OCI-LY7 (cell line): ENCODE measurements at regions not wholly inside any gene's neighbourhood (a gene's known extent, or its start where the extent isn't known, plus 50 kb on each side); places are given as distances from the start of the nearest gene placed in this dataset.

Source experiments
- BruUV-seq: library from RNA; stranded (reverse); fragments of 400-500 nt; replicated peaks from 2 replicates; lab custom pipeline; 2021; lab: Mats Ljungman, UMichigan
- CTCF ChIA-PET: fragments of 300-600 bp; sonication (Branson Sonifier 250); formaldehyde crosslinking; loops from one replicate; lab custom pipeline; 2022; ENCODE audit warnings: antibody characterized with exemption; ENCODE audit not compliant: unreplicated experiment; lab: Charles Lee
- POLR2A ChIA-PET: fragments of 300-600 bp; sonication (Branson Sonifier 250); formaldehyde crosslinking; loops from one replicate; lab custom pipeline; 2022; ENCODE audit warnings: antibody characterized with exemption; lab: Charles Lee
- DNase-seq: peaks from one replicate; pipeline ENCODE4 v3.0.0-alpha.2; 2015; ENCODE audit warnings: low spot score
- H2AFZ ChIP-seq: fragments of 200-600 bp; sonication (generic), shearing (Covaris generic); 2 replicates; pipeline ENCODE4 v1.6.1; 2014; ENCODE audit warnings: mild to moderate bottlenecking, antibody characterized with exemption, low read length, moderate library complexity
- H3K27ac ChIP-seq: fragments of 200-600 bp; sonication (generic); 2 replicates; pipeline ENCODE4 v1.5.1; 2014; ENCODE audit warnings: mixed run types, low read depth, mild to moderate bottlenecking, moderate library complexity, low read length, inconsistent platforms; ENCODE audit not compliant: poor library complexity, severe bottlenecking
- H3K36me3 ChIP-seq: fragments of 200-600 bp; sonication (generic); 2 replicates; pipeline ENCODE4 v1.6.1; 2014; ENCODE audit warnings: mild to moderate bottlenecking, antibody characterized with exemption, low read length, moderate library complexity, mixed read lengths; ENCODE audit not compliant: insufficient read depth
- H3K4me1 ChIP-seq: fragments of 200-600 bp; sonication (generic); 2 replicates; pipeline ENCODE4 v1.5.1; 2014; ENCODE audit warnings: mild to moderate bottlenecking, low read length; ENCODE audit not compliant: insufficient read depth, poor library complexity, severe bottlenecking
- H3K4me2 ChIP-seq: fragments of 200-600 bp; sonication (generic); 2 replicates; pipeline ENCODE4 v1.6.1; 2014; ENCODE audit warnings: mild to moderate bottlenecking, low read length
- H3K4me3 ChIP-seq: fragments of 200-600 bp; sonication (generic); 2 replicates; pipeline ENCODE4 v1.5.1; 2014; ENCODE audit warnings: mild to moderate bottlenecking, low read depth, low read length; ENCODE audit not compliant: poor library complexity, severe bottlenecking
- H3K79me2 ChIP-seq: fragments of 200-600 bp; sonication (generic); 2 replicates; pipeline ENCODE4 v1.6.1; 2016; ENCODE audit warnings: low read depth, mild to moderate bottlenecking, low read length, moderate library complexity, mixed read lengths; ENCODE audit not compliant: insufficient read depth
- H3K9me2 ChIP-seq: fragments of 200-600 bp; sonication (generic); 2 replicates; pipeline ENCODE4 v1.6.1; 2016; ENCODE audit warnings: mild to moderate bottlenecking, low read length, mixed read lengths; ENCODE audit not compliant: insufficient read depth
- H3K9me3 ChIP-seq: fragments of 200-600 bp; sonication (generic); 2 replicates; pipeline ENCODE4 v1.6.1; 2014; ENCODE audit warnings: mild to moderate bottlenecking, mixed run types, low read length, mixed read lengths
- H4K20me1 ChIP-seq: fragments of 200-600 bp; sonication (generic); 2 replicates; pipeline ENCODE4 v1.6.1; 2014; ENCODE audit warnings: mild to moderate bottlenecking, antibody characterized with exemption, low read length, moderate library complexity, mixed read lengths; ENCODE audit not compliant: insufficient read depth
- CTCF ChIP-seq: fragments of 200-600 bp; sonication (generic); conservative IDR thresholded peaks from 2 replicates; pipeline ENCODE4 v1.5.1; 2014; ENCODE audit warnings: mild to moderate bottlenecking, antibody characterized with exemption, low read length, moderate library complexity, mixed read lengths
- EZH2phosphoT487 ChIP-seq: fragments of 200-600 bp; sonication (generic); IDR thresholded peaks from 2 replicates; pipeline ENCODE4 v1.6.1; 2018; ENCODE audit warnings: low read depth, borderline replicate concordance, mild to moderate bottlenecking, mixed run types, antibody characterized with exemption, low read length, moderate library complexity, mixed read lengths
- intact Hi-C: fragments of 100-400 bp; cut with micrococcal nuclease; formaldehyde crosslinking; loops from one replicate; pipeline ENCODE4 v1.10.0; 2022; ENCODE audit not compliant: unreplicated experiment

- no peak overlapping the region for H3K4me3 ChIP-seq
- H3K4me1 ChIP-seq: no peaks in the 10 kb centered on the region
- H3K9me3 ChIP-seq: no peaks in the 10 kb centered on the region
- POLR2A ChIA-PET: no interaction called here
- DNase-seq: no peak
- H3K9me2 ChIP-seq: no peaks in the 10 kb centered on the region
- H3K27ac ChIP-seq: no peak overlapping the region
- no peaks in the 10 kb centered on the region for H4K20me1 ChIP-seq
- no peak for TF ChIP-seq CTCF
- TF ChIP-seq EZH2phosphoT487: no peak
- CTCF ChIA-PET: no interaction called here
- H3K79me2 ChIP-seq: no peaks in the 10 kb centered on the region
- no peaks in the 10 kb centered on the region for H3K36me3 ChIP-seq
- no peak overlapping the region for H2AFZ ChIP-seq
- H3K4me2 ChIP-seq: no peak overlapping the region
- intact Hi-C loops: no loop called here
- BruUV-seq: no TSS peak
These were observed 228.3 kb upstream of the MGAT4C start for GRCh38 chr12:86484473-86484872.

GRCh38 chr12:86473231-86473630 lies 217.0 kb upstream of the MGAT4C start:
- Histone ChIP-seq H3K27ac (no peak overlapping the region), H3K36me3 (no peaks in the 10 kb centered on the region), H3K79me2 (no peaks in the 10 kb centered on the region), H2AFZ (no peak overlapping the region), H3K9me2 (no peaks in the 10 kb centered on the region), H3K4me3 (no peak overlapping the region), H3K4me1 (no peaks in the 10 kb centered on the region), H3K9me3 (no peaks in the 10 kb centered on the region), H3K4me2 (no peak overlapping the region), H4K20me1 (no peaks in the 10 kb centered on the region)
- ChIA-PET POLR2A (no interaction called here), CTCF (no interaction called here)
- DNase-seq: no peak
- TF ChIP-seq EZH2phosphoT487: no peak
- no peak for TF ChIP-seq CTCF
- no TSS peak for BruUV-seq
- intact Hi-C loops: no loop called here

GRCh38 chr12:86456776-86457175 lies 200.6 kb upstream of the MGAT4C start:
- H3K36me3 ChIP-seq: no peaks in the 10 kb centered on the region
- no peaks in the 10 kb centered on the region for H3K79me2 ChIP-seq
- TF ChIP-seq EZH2phosphoT487 (no peak), CTCF (no peak)
- no peak overlapping the region for H3K4me3 ChIP-seq
- no peak overlapping the region for H3K4me2 ChIP-seq
- no peaks in the 10 kb centered on the region for H4K20me1 ChIP-seq
- no TSS peak for BruUV-seq
- intact Hi-C loops: no loop called here
- no peaks in the 10 kb centered on the region for H3K9me3 ChIP-seq
- no peak overlapping the region for H2AFZ ChIP-seq
- DNase-seq: no peak
- H3K4me1 ChIP-seq: no peaks in the 10 kb centered on the region
- ChIA-PET POLR2A (no interaction called here), CTCF (no interaction called here)
- H3K9me2 ChIP-seq: no peaks in the 10 kb centered on the region
- H3K27ac ChIP-seq: no peak overlapping the region
